Gastrocnemius medialis (tissue), 4 donors: ENCODE measurements at regions not wholly inside any gene's neighbourhood (a gene's known extent, or its start where the extent isn't known, plus 50 kb on each side); places are given as distances from the start of the nearest gene placed in this dataset.

Experiments
- CTCF ChIP-seq, 5 experiments: fragments of 450-650 bp in 3 of 5; fragments of 200-600 bp in 2 of 5; sonication (generic) in 2 of 5; IDR thresholded peaks in 4 of 5; conservative IDR thresholded peaks in 1 of 5; 1 replicate in 4 of 5; 2 replicates in 1 of 5; pipeline ENCODE4 v1.5.1; 2016 to 2019; ENCODE audit warnings: antibody characterized with exemption in 5 of 5, mild to moderate bottlenecking in 3 of 5, moderate library complexity in 3 of 5
- POLR2A ChIP-seq, 2 donors: fragments of 450-650 bp; IDR thresholded peaks; one replicate each; pipeline ENCODE4 v1.6.1; 2017; ENCODE audit warnings: antibody characterized with exemption in 2 of 2, mild to moderate bottlenecking in 2 of 2, moderate library complexity in 2 of 2

GRCh38 chr3:137542049-137542448 is 222.1 kb upstream of the SOX14 start:
- TF ChIP-seq CTCF (IDR thresholded peaks at IDR 0.05 in 4 of 5, conservative IDR thresholded peaks at IDR 0.05 in 1 of 5) (no peak), POLR2A (IDR thresholded peaks at IDR 0.05) (no peak)
